GM15510 (cell line): ENCODE measurements at regions not wholly inside any gene's neighbourhood (a gene's known extent, or its start where the extent isn't known, plus 50 kb on each side); places are given as distances from the start of the nearest gene placed in this dataset.

Source experiments
- POLR2A ChIP-seq: IDR thresholded peaks from 3 replicates; pipeline ENCODE4 v1.6.1; 2011; ENCODE audit warnings: borderline replicate concordance; ENCODE audit not compliant: insufficient read length; ENCODE audit errors: extremely low read depth

GRCh38 chrX:74023203-74023602 is 170.7 kb upstream of the XIST start:
- no peak for TF ChIP-seq POLR2A

- no peak for TF ChIP-seq POLR2A
Measured at GRCh38 chrX:74018253-74018652, 165.7 kb upstream of the XIST start.

- no peak for TF ChIP-seq POLR2A
Measured at GRCh38 chrX:74015379-74016019, 163.0 kb upstream of the XIST start.

- no peak for TF ChIP-seq POLR2A
Measured at GRCh38 chrX:74009041-74009440, 156.5 kb upstream of the XIST start.

GRCh38 chrX:73992019-73992418 is 139.5 kb upstream of the XIST start:
- TF ChIP-seq POLR2A, result no peak

GRCh38 chrX:73987166-73987565 is 134.7 kb upstream of the XIST start:
- TF ChIP-seq POLR2A, result no peak

GRCh38 chrX:73979551-73980131 is 127.1 kb upstream of the XIST start:
- no peak for TF ChIP-seq POLR2A

GRCh38 chrX:73977542-73978169 is 125.1 kb upstream of the XIST start:
- TF ChIP-seq POLR2A, result no peak

GRCh38 chrX:73965833-73966232 is 113.3 kb upstream of the XIST start:
- TF ChIP-seq POLR2A, result no peak

- TF ChIP-seq POLR2A, result no peak
Measured at GRCh38 chrX:73964579-73964978, 112.1 kb upstream of the XIST start.

- no peak for TF ChIP-seq POLR2A
Measured at GRCh38 chrX:73963682-73964081, 111.2 kb upstream of the XIST start.

GRCh38 chrX:73962948-73963347 is 110.4 kb upstream of the XIST start:
- no peak for TF ChIP-seq POLR2A

- no peak for TF ChIP-seq POLR2A
Measured at GRCh38 chrX:73944563-73944908, 92.0 kb upstream of the XIST start.

GRCh38 chrX:73943693-73944562 is 91.4 kb upstream of the XIST start:
- TF ChIP-seq POLR2A, result peak; percentile 84

- no peak for TF ChIP-seq POLR2A
Measured at GRCh38 chrX:73940893-73941470, 88.5 kb upstream of the XIST start.
